Right hindlimb (tissue), 1 donor: ENCODE measurements at regions not wholly inside any gene's neighbourhood (a gene's known extent, or its start where the extent isn't known, plus 50 kb on each side); places are given as distances from the start of the nearest gene placed in this dataset.
A peak's percentile ranks its signal among the peaks of the same experiment; 100 is the strongest.

Experiments used
- DNase-seq: peaks from one replicate; pipeline ENCODE4 v3.0.0-alpha.2; 2018

- DNase-seq = peak; percentile 56
These were observed 470.4 kb upstream of the IGFBP3 start for GRCh38 chr7:46391231-46392201.

DNA sequence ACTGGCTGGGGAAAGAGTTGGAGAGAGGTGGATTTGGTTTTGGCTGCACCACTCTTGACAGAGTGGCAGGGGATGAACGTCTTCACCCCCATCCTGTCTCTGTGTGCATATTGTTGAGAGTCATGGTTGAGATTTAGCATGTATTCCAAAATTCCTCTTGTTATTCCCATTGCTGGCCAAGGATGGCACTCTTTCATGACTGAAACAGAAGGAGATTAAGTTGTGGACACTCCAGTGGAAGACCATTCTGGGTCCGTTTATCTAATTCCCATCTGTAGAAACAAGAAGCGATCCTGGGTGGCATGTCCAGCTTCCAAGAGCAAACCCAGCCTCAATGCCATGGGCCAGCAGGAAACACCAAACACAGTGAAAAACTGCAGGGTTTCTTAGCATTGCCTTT, 469.0 kb upstream of the IGFBP3 start:
- DNase-seq = no peak

DNA sequence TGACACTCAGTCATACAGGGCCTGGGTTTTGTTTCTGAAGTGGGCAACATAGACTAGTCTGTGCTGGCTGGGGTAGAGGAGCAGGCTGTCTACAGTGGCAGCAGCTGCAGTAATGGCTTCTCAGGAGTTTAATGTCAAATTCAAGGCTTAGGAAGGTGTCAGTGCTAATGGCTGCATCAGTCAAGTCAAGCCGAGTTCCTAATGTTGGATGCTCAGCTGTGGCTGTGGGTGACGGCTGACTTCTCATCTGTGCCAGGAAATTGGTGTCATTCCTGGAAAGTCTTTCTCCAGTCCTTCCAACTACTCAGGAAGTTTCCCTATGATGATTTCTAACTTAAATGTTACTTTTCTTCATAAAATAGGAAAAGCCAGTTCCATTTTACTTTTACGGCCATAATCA, 468.1 kb upstream of the IGFBP3 start:
- DNase-seq = no peak

DNA sequence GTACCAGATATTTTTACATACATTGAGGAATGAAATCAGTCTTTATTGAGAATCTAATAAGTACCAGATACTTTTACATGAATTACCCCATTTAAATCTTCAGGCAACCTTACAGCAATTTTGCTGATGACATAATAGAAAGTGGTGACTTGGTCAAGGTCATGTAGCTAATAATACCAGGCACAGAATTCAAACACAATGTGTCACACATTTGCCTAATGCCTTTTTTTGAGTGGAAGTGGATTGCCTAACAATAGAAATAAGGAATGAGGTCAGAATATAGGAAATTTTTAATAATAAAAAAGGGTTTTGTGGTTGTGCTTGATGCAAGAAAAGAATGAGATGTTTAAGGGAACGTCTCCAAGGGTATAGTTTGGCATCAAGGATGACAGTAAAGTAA, 466.6 kb upstream of the IGFBP3 start:
- DNase-seq = no peak

- no peak for DNase-seq
These were observed 465.6 kb upstream of the IGFBP3 start for GRCh38 chr7:46386428-46387399.

DNA sequence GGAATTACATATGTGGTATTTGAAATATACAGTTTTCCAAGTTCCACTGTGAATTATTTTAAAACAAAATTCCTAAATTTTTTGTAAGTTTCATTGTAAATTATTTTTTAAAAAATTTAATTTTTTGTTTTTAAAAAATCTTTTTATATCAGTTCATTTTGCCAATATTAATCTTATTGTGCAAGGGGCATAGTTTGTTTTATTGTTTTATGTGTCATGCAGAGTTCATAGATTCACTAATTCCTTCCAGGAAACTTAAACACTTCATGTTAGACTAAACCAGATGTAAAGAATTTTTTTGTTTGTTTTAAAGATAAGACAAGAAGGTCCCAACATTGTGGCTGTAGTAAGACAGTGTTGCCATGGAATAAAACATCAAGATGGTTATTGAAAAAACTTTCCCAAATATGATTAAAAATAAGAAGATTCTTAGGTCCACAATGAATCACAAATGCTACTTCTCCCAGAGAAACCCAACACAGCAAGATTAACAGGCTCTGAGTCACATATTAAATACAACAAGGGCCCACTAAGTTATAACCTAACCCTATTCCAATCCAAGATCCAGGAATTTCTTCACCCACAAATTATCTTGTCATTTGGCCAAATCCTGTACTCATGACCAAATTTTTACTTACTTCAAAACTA, 464.7 kb upstream of the IGFBP3 start:
- no peak for DNase-seq

DNA sequence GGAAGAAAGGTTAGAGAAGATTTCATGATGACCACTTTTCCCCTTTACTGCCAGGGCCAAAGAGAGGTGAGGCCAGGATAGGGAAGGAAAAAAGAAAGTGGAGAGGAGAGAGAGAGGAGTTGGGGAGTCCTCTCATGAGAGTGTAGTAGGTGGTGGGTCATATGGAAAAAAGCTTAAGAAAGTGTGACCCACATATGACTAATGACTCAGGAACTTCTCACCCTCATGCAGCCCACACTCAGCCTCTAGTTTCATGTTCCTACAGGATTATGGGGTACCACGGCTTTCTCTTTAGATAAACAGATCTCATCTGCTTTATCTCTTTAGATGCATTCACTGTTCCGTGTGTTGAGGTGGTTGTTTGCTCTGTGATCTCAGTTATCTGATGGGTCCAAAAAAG, 462.5 kb upstream of the IGFBP3 start:
- no peak for DNase-seq

GRCh38 chr7:46369933-46370654, 449.0 kb upstream of the IGFBP3 start:
- peak; percentile 43 for DNase-seq

- DNase-seq = no peak
These were observed 447.8 kb upstream of the IGFBP3 start for GRCh38 chr7:46368871-46369270.

GRCh38 chr7:46366526-46366925, 445.5 kb upstream of the IGFBP3 start:
- no peak for DNase-seq

DNA sequence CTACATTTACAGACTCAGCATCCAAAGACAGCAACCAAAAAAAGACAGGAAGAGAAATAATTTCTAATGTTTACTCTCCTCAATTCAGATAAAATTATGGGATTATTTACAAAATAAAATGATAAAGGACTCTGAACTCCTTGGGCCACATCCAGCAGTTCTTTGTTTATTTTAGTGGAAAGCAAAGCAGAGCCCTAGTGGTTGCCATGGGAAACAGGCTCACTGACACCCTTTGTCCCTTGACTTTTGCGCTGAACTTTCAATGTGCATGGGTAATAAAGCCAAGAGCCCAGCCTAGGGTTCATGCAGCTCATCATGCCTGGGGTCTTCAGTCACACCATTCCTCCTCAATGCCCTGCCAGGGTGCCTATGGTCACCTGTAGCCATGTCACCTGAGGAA, 442.6 kb upstream of the IGFBP3 start:
- no peak for DNase-seq

DNA sequence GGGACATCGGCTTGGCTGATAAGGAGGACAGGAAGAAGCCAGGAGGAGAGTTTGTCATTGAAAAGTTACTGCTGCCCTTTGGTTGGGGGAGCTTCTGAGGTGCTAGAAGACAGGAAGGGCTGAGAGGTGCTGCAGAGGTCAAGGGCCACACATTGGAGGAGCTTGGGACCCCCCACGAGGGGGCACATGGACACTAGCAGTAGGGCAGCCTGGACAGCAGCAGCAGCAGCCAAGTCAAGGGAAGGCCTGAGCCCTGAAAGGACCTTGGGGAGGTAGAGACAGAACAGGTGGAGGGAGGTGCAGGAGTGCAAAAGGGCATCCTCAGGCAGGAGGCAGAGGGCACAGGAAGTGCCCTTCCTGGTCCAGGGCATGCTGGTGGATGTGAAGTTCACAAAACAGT, 439.7 kb upstream of the IGFBP3 start:
- no peak for DNase-seq

- DNase-seq = no peak
These were observed 439.2 kb upstream of the IGFBP3 start for GRCh38 chr7:46360296-46360695.

- DNase-seq = no peak
These were observed 436.8 kb upstream of the IGFBP3 start for GRCh38 chr7:46357851-46358250.

GRCh38 chr7:46357290-46357689, 436.2 kb upstream of the IGFBP3 start:
- no peak for DNase-seq

- no peak for DNase-seq
These were observed 435.3 kb upstream of the IGFBP3 start for GRCh38 chr7:46356371-46356770.

- DNase-seq = no peak
These were observed 434.3 kb upstream of the IGFBP3 start for GRCh38 chr7:46355331-46355730.

- DNase-seq = peak; percentile 60
These were observed 431.2 kb upstream of the IGFBP3 start for GRCh38 chr7:46352004-46352954.

GRCh38 chr7:46349490-46349889, 428.4 kb upstream of the IGFBP3 start:
- DNase-seq = no peak

- DNase-seq = no peak
These were observed 423.5 kb upstream of the IGFBP3 start for GRCh38 chr7:46344533-46344932.

DNA sequence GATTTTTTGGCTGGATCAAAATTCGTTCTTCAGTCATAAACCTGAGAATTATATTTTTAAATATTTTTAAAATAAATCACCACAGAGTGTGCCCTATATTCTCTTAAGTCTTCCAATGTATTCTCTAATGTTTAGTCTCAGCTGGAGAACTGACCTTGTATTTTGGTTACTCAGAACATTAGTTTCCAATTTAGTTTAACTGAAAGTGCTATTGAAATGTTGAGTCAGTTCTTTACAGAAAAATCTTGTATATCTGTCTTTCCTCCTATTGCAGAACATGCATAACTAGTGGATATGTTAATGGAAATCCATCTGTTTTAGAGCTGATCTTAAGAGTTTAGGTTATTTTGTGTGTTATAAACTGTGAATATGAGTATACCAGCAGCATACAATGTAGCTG, 422.7 kb upstream of the IGFBP3 start:
- DNase-seq = no peak
